NOMO-1 (cell line): ENCODE measurements at regions not wholly inside any gene's neighbourhood (a gene's known extent, or its start where the extent isn't known, plus 50 kb on each side); places are given as distances from the start of the nearest gene placed in this dataset.

Source experiments
- DNase-seq, 2 experiments: peaks; one replicate each; lab custom pipeline; 2025; ENCODE audit not compliant: unreplicated experiment in 2 of 2; lab: John Stamatoyannopoulos, UW

- DNase-seq: no peak
These were observed 308.0 kb downstream of the CMPK2 start for GRCh38 chr2:6557737-6558136.

DNA sequence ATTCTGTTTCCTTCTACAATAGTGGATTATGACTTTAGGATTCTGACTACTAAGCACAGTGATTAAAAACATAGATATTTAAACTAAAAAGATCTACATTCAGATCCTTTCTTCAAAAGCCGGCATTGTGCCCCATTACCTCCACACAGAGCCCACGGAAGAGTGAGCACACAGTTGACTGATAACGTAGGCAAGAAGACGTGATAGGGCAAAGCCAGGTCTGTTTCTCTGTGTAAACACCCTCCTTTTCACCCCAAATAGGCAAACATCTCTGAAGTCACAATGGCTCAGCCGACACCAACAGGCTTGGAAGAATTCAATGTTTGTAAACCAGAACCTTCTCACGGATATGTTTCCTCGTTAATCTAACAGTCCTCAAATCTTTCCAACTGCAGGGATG lies 302.9 kb downstream of the CMPK2 start:
- DNase-seq: no peak

DNA sequence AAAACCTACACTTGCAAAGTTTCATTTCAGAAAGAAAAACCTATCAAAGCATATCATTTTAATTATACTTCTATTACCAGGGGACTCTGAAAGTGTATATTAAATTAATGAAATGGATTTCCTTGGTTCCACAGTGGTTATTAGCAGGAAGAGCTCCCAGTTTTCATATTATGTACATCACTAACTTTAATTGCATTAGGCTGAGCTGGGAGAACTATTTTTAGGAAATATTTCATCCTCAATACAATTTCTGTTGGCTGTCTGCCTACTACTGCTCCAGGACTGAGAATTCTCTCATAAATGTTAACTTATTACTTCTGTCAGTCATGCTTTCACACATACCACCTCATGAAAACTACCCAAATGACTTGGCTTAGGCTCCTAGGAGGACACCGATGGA lies 301.4 kb downstream of the CMPK2 start:
- no peak for DNase-seq

DNA sequence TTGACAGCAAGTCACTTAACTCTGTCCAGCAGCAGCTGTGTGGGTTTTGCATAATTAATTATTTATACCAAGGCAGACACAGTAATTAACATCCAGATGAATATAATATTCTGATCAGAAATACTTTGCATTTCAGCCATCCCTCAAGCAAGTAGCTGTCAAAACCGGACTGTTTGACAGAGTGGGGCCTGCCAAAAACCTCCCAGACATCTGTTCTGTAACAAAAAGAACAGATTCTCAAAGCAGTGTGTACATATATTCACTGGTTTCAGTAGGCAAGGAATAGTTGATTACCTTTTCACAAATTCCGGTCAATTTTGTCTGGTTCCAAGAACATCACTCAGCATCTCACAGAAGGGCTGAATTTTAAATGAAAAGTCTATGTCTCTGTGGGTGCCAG lies 291.6 kb downstream of the CMPK2 start:
- no peak for DNase-seq

DNA sequence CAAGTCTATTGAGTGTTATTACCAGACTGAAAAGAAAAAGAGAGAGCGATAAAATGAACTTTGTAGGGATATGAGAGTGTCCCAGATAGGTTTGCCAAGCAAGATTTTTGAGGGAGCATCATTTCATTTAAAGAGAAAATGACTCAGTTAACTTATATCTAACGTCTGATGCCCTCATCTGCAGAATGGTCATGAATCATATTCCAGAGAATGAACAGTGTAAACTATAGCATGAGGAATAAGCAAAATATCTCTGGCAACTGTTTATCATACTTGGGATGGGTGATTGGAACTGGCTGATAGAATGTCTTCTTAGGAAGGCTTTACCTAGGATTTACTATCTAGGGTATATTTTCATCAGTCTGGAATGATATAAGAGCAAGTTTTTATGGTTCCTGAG lies 289.4 kb downstream of the CMPK2 start:
- no peak for DNase-seq

GRCh38 chr2:6577960-6578359 lies 287.7 kb downstream of the CMPK2 start:
- DNase-seq: no peak

DNA sequence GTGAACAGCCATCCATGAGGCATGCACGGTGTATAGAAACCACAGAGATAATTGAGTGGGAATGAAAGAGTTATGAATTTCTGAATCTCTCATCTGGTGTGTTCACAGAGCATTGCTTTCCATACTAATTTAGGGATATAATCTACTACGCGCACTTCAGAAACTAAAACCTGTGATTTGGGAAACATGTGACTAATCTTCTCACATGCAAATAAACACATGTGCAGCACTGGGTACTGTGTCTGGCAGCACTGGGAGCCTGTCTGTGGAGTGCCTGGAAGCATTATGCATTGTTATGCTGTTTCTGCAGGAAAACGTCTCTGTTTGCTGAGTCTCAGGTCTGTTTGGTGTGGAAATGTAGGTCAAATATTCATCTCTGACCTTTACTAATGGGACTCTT lies 287.3 kb downstream of the CMPK2 start:
- no peak for DNase-seq

DNA sequence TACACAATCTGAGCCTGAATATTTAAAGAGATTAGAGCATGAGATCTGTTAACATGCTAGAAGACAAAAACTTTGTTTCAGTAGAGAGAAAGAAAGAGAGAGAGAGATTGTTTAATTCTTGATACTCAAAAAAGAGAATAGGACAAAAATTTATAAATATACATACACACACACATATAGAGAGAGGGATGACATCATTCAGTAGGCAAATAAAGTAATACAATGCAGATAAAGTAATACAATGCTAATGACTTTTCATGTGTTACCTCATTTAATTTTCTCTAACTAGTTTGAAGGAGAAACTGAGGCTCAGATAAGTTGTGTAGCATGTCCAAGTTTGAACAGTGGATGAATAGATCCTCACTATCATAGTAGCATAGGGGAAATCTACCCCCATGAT lies 286.4 kb downstream of the CMPK2 start:
- DNase-seq: no peak

- no peak for DNase-seq
These were observed 284.7 kb downstream of the CMPK2 start for GRCh38 chr2:6580982-6581381.

- no peak for DNase-seq
These were observed 276.6 kb downstream of the CMPK2 start for GRCh38 chr2:6589150-6589549.

DNA sequence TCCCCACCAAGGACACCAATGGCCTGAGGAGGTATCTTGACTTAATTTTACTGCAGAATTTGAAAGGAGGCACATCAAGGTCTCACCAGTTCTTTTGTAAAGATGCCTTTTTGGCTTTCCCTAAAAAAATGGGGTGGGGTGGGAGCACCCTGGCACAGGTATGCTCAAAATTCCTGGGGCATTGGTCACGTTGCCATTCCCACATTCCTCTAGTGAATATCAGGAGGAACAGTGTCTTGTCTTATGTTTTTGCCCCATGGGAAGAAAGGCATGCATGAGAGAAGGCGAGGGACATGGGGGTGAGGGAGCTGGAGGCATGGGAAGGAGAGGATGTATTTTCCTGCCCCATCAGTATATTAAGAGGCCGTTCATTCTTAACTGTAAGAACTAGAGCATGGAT lies 275.3 kb downstream of the CMPK2 start:
- DNase-seq: no peak

GRCh38 chr2:6602471-6602870 lies 263.2 kb downstream of the CMPK2 start:
- DNase-seq: no peak

GRCh38 chr2:6605836-6606505 lies 259.7 kb downstream of the CMPK2 start:
- no peak for DNase-seq

GRCh38 chr2:6617794-6618193 lies 247.9 kb downstream of the CMPK2 start:
- DNase-seq: no peak

GRCh38 chr2:6618201-6618600 lies 247.5 kb downstream of the CMPK2 start:
- DNase-seq: no peak

GRCh38 chr2:6623746-6624145 lies 242.0 kb downstream of the CMPK2 start:
- DNase-seq: no peak

DNA sequence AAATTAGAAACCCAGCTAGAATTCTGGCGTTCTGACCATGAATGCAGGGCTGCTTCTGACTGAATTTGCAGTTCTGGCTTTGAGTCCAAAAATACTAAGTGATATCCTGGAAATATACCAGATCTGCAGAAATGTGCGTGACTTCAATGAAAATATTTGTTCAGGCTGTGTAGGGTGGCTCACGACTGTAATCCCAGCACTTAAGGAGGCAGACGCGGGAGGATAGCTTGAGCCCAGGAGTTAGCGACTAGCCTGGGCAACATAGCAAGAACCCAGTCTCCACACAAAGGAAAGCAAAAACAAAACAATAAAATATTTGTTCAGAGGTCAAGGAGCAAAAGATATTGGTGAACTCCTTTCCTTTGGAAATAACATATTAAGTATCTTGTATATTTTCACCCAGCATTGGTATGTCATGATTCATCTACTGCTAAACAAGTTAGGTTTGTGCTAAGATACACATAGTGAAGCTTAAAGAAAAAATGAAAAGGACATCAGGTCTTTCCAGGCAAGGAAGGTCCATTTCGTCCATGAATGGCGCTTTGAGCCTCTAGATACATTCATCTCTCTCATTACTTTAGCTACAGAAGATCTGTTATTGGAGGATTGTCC lies 239.2 kb downstream of the CMPK2 start:
- no peak for DNase-seq

- no peak for DNase-seq
These were observed 238.4 kb downstream of the CMPK2 start for GRCh38 chr2:6627316-6627715.

DNA sequence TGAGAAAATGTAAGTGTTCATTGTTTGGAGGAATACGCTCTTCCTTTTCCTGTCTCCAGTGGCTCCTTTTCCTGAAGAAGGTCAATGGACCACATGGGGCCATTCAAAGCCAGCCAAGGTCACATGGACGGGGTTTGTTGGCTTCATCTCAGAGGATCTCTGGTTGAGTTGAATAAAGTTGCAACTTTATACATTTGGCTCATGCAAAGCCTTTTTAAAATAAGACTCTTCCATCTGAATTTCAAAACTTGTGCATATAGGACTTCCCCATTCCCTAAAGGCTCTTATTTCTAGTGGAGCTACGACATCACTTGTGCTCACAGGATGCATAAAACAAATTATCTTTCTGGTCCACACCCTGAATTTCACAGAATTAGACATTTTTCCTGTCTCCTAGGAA lies 235.5 kb downstream of the CMPK2 start:
- DNase-seq: no peak

DNA sequence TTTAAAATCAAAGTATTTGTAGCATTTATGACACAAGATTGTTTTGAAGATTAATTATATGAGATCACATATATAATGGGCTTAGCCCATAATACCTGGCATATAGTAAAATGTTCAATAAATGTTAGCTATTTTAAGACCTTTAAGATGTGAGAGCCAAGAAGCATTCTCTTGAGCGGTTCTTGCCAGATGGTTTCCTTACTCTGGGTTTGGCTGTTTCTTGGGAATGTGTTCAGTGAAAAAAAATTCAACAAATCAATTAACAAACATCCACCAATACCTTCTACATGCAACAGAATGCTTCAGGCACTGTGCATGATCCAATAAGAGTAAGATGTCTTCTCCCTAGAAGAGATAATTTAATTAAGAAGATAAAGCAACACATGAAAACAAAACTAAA lies 230.4 kb downstream of the CMPK2 start:
- DNase-seq: no peak

- DNase-seq: no peak
These were observed 228.4 kb downstream of the CMPK2 start for GRCh38 chr2:6637330-6637729.

- DNase-seq: no peak
These were observed 225.6 kb downstream of the CMPK2 start for GRCh38 chr2:6639929-6640620.
